ENCODE measurements at regions not wholly inside any gene's neighbourhood (a gene's known extent, or its start where the extent isn't known, plus 50 kb on each side); places are given as distances from the start of the nearest gene placed in this dataset.
"Not testable (repeated sequence)": the region's sequence is repeated elsewhere in the genome, so short reads cannot be mapped to it uniquely, and the experiment has no call there.

DNA sequence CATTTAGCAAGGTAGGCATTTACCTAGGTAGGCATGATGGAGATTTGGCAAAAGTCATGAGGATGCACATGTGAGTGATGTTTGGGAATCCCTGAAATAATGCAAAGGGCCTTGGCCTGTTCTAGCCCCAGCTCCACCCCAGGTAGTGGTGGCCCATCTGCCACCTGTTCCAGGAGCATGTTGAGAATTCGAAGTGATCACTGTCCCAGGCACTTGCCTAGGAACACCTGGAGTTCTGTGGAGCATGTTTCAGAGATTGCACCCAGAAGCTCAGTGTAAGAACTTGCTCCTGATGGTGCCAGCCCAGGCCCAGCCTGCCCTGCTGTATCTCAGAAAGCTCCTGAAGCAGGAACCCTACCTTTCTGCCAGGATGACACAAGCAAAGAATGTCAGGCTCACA, 211.6 kb upstream of the ZNF469 start:
- TF ChIP-seq EP300, CTCF (IDR thresholded peaks at IDR 0.05): not testable (repeated sequence)
